Sigmoid colon (tissue), 3 donors: ENCODE measurements at regions not wholly inside any gene's neighbourhood (a gene's known extent, or its start where the extent isn't known, plus 50 kb on each side); places are given as distances from the start of the nearest gene placed in this dataset.

Experiments used
- POLR2A ChIP-seq, 2 donors: fragments of 450-650 bp; IDR thresholded peaks; one replicate each; pipeline ENCODE4 v1.6.1; 2016; ENCODE audit warnings: antibody characterized with exemption in 2 of 2, mild to moderate bottlenecking in 2 of 2, moderate library complexity in 2 of 2
- TF ChIP-seq, protein P1 (sequence below), 4 experiments: fragments of 450-650 bp in 3 of 4; fragments of 200-600 bp in 1 of 4; IDR thresholded peaks; one replicate each; pipeline ENCODE4 v1.5.1; 2016 to 2019; ENCODE audit warnings: antibody characterized with exemption in 4 of 4, mild to moderate bottlenecking in 3 of 4, moderate library complexity in 2 of 4

DNA sequence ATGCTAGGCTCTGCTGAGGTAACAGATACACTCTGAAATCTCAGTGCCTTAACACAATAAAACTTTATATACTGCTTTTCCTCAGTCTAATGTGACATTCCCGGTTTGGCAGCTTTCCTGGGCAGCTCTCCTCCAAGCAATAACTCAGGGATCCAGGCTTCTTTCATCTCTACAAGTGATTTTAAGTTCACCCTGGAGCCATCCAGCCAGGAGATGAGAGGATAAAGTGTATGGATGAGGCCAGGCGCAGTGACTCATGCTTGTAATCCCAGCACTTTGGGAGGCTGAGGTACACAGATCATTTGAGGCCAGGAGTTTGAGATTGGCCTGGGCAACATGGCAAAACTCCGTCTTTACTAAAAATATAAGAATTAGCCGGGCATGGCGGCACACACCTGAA is 147.2 kb downstream of the UTP18 start:
- TF ChIP-seq, protein P1, sequence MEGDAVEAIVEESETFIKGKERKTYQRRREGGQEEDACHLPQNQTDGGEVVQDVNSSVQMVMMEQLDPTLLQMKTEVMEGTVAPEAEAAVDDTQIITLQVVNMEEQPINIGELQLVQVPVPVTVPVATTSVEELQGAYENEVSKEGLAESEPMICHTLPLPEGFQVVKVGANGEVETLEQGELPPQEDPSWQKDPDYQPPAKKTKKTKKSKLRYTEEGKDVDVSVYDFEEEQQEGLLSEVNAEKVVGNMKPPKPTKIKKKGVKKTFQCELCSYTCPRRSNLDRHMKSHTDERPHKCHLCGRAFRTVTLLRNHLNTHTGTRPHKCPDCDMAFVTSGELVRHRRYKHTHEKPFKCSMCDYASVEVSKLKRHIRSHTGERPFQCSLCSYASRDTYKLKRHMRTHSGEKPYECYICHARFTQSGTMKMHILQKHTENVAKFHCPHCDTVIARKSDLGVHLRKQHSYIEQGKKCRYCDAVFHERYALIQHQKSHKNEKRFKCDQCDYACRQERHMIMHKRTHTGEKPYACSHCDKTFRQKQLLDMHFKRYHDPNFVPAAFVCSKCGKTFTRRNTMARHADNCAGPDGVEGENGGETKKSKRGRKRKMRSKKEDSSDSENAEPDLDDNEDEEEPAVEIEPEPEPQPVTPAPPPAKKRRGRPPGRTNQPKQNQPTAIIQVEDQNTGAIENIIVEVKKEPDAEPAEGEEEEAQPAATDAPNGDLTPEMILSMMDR (IDR thresholded peaks at IDR 0.05) = no peak
- TF ChIP-seq POLR2A (IDR thresholded peaks at IDR 0.05) = no peak
